SK-N-SH treated with all-trans-retinoic acid at 6 μM for 48 hours (cell line): ENCODE measurements at regions not wholly inside any gene's neighbourhood (a gene's known extent, or its start where the extent isn't known, plus 50 kb on each side); places are given as distances from the start of the nearest gene placed in this dataset.

ENCODE experiments used
- ATAC-seq: fragments of 200-7000 bp; cut with Tn5 transposase; 3 replicates; pipeline ENCODE4 v1.9.1; 2020; ENCODE audit warnings: mild to moderate bottlenecking, moderate library complexity
- BACH2 ChIP-seq: fragments of 250-450 bp; sonication (Bioruptor Pico); IDR thresholded peaks from 2 replicates; pipeline ENCODE4 v1.9.0; 2021; ENCODE audit warnings: mild to moderate bottlenecking, borderline replicate concordance
- CSDC2 ChIP-seq: fragments of 250-450 bp; sonication (Bioruptor Pico); IDR thresholded peaks from 2 replicates; pipeline ENCODE4 v1.5.0; 2020; ENCODE audit warnings: mild to moderate bottlenecking, moderate library complexity
- ESRRG ChIP-seq: fragments of 250-450 bp; sonication (Bioruptor Pico); IDR thresholded peaks from 2 replicates; pipeline ENCODE4 v1.6.1; 2021; ENCODE audit warnings: mild to moderate bottlenecking
- GLIS3 ChIP-seq: fragments of 250-450 bp; sonication (Bioruptor Pico); IDR thresholded peaks from 2 replicates; pipeline ENCODE4 v1.5.0; 2020; ENCODE audit warnings: mild to moderate bottlenecking, moderate library complexity
- ISL1 ChIP-seq: fragments of 250-450 bp; sonication (Bioruptor Pico); IDR thresholded peaks from 2 replicates; pipeline ENCODE4 v2.1.2; 2022; ENCODE audit warnings: mild to moderate bottlenecking, moderate library complexity
- OSR1 ChIP-seq: fragments of 250-450 bp; sonication (Bioruptor Pico); IDR thresholded peaks from 2 replicates; pipeline ENCODE4 v1.8.0; 2022; ENCODE audit warnings: moderate library complexity, mild to moderate bottlenecking, inconsistent platforms
- PPARA ChIP-seq: fragments of 250-450 bp; sonication (Bioruptor Pico); IDR thresholded peaks from 2 replicates; pipeline ENCODE4 v1.5.0; 2020; ENCODE audit warnings: mild to moderate bottlenecking, borderline replicate concordance
- RARB ChIP-seq: fragments of 250-450 bp; sonication (Bioruptor Pico); IDR thresholded peaks from 2 replicates; pipeline ENCODE4 v1.8.0; 2021; ENCODE audit warnings: mild to moderate bottlenecking, moderate library complexity
- TOX ChIP-seq: fragments of 250-450 bp; sonication (Bioruptor Pico); IDR thresholded peaks from 2 replicates; pipeline ENCODE4 v1.8.0; 2021; ENCODE audit warnings: mild to moderate bottlenecking, moderate library complexity, borderline replicate concordance
- ZC3H10 ChIP-seq: fragments of 250-450 bp; sonication (Bioruptor Pico); IDR thresholded peaks from 2 replicates; pipeline ENCODE4 v1.5.1; 2021; ENCODE audit warnings: mild to moderate bottlenecking, moderate library complexity
- ZFP3 ChIP-seq: fragments of 250-450 bp; sonication (Bioruptor Pico); IDR thresholded peaks from 2 replicates; pipeline ENCODE4 v1.5.0; 2020; ENCODE audit warnings: mild to moderate bottlenecking, moderate library complexity
- ZFP30 ChIP-seq: fragments of 450-650 bp; formaldehyde crosslinking; IDR thresholded peaks from 2 replicates; pipeline ENCODE4 v1.5.0; 2022; ENCODE audit warnings: mild to moderate bottlenecking, moderate library complexity
- ZNF565 ChIP-seq: fragments of 450-650 bp; formaldehyde crosslinking; conservative IDR thresholded peaks from 2 replicates; pipeline ENCODE4 v1.5.0; 2020; ENCODE audit warnings: low read depth, mild to moderate bottlenecking, moderate library complexity
- ZNF70 ChIP-seq: fragments of 450-650 bp; formaldehyde crosslinking; IDR thresholded peaks from 2 replicates; pipeline ENCODE4 v1.5.0; 2020; ENCODE audit warnings: mild to moderate bottlenecking, moderate library complexity
- ZNF8 ChIP-seq: fragments of 450-650 bp; formaldehyde crosslinking; IDR thresholded peaks from 2 replicates; pipeline ENCODE4 v1.5.0; 2020; ENCODE audit warnings: mild to moderate bottlenecking, moderate library complexity
- TF ChIP-seq, protein P1 (sequence below): fragments of 250-450 bp; sonication (Bioruptor Pico); IDR thresholded peaks from 2 replicates; pipeline ENCODE4 v1.8.0; 2020; ENCODE audit warnings: mild to moderate bottlenecking, moderate library complexity, borderline replicate concordance
- TF ChIP-seq, protein P2 (sequence below): fragments of 250-450 bp; sonication (Bioruptor Pico); IDR thresholded peaks from 2 replicates; pipeline ENCODE4 v1.5.1; 2020; ENCODE audit warnings: low read depth, mild to moderate bottlenecking, moderate library complexity
- TF ChIP-seq, protein P3 (sequence below): fragments of 250-450 bp; sonication (Bioruptor Pico); IDR thresholded peaks from 2 replicates; pipeline ENCODE4 v1.5.1; 2021; ENCODE audit warnings: mild to moderate bottlenecking, moderate library complexity
- TF ChIP-seq, protein P4 (sequence below): fragments of 250-450 bp; sonication (Bioruptor Pico); IDR thresholded peaks from 2 replicates; pipeline ENCODE4 v1.8.0; 2021; ENCODE audit warnings: low read depth, mild to moderate bottlenecking, moderate library complexity, borderline replicate concordance
- TF ChIP-seq, protein P5 (sequence below): fragments of 250-450 bp; sonication (Bioruptor Pico); IDR thresholded peaks from 2 replicates; pipeline ENCODE4 v1.5.0; 2020; ENCODE audit warnings: mild to moderate bottlenecking, moderate library complexity

DNA sequence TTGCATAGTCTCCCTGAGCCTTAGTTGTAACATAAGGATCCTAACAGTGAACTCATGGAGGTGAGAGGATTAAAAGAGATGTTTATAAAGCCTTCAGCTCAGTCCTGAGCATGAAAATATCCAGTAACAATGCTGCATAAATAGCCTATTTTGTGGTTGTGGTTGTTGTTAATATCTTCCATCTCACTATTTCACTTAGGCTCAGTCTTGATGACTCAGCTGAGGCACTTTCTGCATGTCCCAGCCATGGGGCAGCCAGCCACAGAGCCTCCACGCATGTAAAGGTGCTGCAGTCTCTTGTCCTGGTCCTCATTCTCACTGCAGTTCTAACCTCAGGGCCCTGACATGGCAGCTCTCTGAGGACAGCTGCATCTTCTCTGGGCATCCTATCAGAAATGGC lies 218.8 kb upstream of the PKDCC start:
- no peak for TF ChIP-seq RARB
- TF ChIP-seq ZC3H10 (CRISPR knock-in tag): no peak
- TF ChIP-seq, protein P1, sequence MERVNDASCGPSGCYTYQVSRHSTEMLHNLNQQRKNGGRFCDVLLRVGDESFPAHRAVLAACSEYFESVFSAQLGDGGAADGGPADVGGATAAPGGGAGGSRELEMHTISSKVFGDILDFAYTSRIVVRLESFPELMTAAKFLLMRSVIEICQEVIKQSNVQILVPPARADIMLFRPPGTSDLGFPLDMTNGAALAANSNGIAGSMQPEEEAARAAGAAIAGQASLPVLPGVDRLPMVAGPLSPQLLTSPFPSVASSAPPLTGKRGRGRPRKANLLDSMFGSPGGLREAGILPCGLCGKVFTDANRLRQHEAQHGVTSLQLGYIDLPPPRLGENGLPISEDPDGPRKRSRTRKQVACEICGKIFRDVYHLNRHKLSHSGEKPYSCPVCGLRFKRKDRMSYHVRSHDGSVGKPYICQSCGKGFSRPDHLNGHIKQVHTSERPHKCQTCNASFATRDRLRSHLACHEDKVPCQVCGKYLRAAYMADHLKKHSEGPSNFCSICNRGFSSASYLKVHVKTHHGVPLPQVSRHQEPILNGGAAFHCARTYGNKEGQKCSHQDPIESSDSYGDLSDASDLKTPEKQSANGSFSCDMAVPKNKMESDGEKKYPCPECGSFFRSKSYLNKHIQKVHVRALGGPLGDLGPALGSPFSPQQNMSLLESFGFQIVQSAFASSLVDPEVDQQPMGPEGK: no peak
- no peak for TF ChIP-seq ZFP3 (CRISPR knock-in tag)
- no peak for TF ChIP-seq ZNF70 (CRISPR knock-in tag)
- TF ChIP-seq TOX (CRISPR knock-in tag): no peak
- TF ChIP-seq, protein P2, sequence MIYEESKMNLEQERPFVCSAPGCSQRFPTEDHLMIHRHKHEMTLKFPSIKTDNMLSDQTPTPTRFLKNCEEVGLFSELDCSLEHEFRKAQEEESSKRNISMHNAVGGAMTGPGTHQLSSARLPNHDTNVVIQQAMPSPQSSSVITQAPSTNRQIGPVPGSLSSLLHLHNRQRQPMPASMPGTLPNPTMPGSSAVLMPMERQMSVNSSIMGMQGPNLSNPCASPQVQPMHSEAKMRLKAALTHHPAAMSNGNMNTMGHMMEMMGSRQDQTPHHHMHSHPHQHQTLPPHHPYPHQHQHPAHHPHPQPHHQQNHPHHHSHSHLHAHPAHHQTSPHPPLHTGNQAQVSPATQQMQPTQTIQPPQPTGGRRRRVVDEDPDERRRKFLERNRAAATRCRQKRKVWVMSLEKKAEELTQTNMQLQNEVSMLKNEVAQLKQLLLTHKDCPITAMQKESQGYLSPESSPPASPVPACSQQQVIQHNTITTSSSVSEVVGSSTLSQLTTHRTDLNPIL (CRISPR knock-in tag): no peak
- no peak for TF ChIP-seq ESRRG (CRISPR knock-in tag)
- TF ChIP-seq ZNF8 (CRISPR knock-in tag): no peak
- TF ChIP-seq CSDC2 (CRISPR knock-in tag): no peak
- TF ChIP-seq PPARA: no peak
- no peak for TF ChIP-seq ZFP30 (CRISPR knock-in tag)
- TF ChIP-seq, protein P3, sequence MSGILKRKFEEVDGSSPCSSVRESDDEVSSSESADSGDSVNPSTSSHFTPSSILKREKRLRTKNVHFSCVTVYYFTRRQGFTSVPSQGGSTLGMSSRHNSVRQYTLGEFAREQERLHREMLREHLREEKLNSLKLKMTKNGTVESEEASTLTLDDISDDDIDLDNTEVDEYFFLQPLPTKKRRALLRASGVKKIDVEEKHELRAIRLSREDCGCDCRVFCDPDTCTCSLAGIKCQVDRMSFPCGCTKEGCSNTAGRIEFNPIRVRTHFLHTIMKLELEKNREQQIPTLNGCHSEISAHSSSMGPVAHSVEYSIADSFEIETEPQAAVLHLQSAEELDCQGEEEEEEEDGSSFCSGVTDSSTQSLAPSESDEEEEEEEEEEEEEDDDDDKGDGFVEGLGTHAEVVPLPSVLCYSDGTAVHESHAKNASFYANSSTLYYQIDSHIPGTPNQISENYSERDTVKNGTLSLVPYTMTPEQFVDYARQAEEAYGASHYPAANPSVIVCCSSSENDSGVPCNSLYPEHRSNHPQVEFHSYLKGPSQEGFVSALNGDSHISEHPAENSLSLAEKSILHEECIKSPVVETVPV (CRISPR knock-in tag): no peak
- TF ChIP-seq ISL1 (CRISPR knock-in tag): no peak
- TF ChIP-seq BACH2: no peak
- no peak for TF ChIP-seq GLIS3 (CRISPR knock-in tag)
- TF ChIP-seq, protein P4, sequence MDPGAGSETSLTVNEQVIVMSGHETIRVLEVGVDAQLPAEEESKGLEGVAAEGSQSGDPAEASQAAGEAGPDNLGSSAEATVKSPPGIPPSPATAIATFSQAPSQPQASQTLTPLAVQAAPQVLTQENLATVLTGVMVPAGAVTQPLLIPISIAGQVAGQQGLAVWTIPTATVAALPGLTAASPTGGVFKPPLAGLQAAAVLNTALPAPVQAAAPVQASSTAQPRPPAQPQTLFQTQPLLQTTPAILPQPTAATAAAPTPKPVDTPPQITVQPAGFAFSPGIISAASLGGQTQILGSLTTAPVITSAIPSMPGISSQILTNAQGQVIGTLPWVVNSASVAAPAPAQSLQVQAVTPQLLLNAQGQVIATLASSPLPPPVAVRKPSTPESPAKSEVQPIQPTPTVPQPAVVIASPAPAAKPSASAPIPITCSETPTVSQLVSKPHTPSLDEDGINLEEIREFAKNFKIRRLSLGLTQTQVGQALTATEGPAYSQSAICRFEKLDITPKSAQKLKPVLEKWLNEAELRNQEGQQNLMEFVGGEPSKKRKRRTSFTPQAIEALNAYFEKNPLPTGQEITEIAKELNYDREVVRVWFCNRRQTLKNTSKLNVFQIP (CRISPR knock-in tag): no peak
- TF ChIP-seq, protein P5, sequence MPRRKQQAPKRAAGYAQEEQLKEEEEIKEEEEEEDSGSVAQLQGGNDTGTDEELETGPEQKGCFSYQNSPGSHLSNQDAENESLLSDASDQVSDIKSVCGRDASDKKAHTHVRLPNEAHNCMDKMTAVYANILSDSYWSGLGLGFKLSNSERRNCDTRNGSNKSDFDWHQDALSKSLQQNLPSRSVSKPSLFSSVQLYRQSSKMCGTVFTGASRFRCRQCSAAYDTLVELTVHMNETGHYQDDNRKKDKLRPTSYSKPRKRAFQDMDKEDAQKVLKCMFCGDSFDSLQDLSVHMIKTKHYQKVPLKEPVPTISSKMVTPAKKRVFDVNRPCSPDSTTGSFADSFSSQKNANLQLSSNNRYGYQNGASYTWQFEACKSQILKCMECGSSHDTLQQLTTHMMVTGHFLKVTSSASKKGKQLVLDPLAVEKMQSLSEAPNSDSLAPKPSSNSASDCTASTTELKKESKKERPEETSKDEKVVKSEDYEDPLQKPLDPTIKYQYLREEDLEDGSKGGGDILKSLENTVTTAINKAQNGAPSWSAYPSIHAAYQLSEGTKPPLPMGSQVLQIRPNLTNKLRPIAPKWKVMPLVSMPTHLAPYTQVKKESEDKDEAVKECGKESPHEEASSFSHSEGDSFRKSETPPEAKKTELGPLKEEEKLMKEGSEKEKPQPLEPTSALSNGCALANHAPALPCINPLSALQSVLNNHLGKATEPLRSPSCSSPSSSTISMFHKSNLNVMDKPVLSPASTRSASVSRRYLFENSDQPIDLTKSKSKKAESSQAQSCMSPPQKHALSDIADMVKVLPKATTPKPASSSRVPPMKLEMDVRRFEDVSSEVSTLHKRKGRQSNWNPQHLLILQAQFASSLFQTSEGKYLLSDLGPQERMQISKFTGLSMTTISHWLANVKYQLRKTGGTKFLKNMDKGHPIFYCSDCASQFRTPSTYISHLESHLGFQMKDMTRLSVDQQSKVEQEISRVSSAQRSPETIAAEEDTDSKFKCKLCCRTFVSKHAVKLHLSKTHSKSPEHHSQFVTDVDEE (CRISPR knock-in tag): no peak
- TF ChIP-seq OSR1: no peak
- no peak for TF ChIP-seq ZNF565 (CRISPR knock-in tag)
- ATAC-seq: no peak

DNA sequence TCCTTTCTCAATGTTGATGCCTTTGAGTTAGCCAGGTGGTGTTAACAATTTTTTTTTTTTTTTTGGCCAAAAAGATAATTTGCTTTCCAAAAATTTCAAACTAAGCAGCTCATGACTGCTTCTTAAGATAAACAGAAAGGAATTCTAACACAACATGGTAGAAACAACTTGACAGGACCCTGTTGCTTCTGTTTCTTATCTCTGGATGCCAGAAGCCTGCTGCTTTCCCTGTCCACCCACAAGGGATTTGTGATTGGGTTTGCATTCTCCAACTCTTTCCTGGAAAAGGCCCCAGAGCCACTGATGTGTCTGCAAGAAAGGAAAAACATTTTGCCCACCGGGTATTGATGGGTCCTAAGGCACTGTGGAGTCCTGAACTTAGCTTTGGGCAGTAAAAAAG lies 217.2 kb upstream of the PKDCC start:
- ATAC-seq: no peak
- TF ChIP-seq ZC3H10 (CRISPR knock-in tag) (no peak), OSR1 (no peak)
- TF ChIP-seq, protein P2 (CRISPR knock-in tag): no peak
- TF ChIP-seq, protein P1: no peak
